SH-SY5Y (cell line): ENCODE measurements at regions not wholly inside any gene's neighbourhood (a gene's known extent, or its start where the extent isn't known, plus 50 kb on each side); places are given as distances from the start of the nearest gene placed in this dataset.

Experiments
- GATA2 ChIP-seq: IDR thresholded peaks from 2 replicates; pipeline ENCODE4 v1.6.1; 2011; ENCODE audit warnings: mild to moderate bottlenecking, low read depth, low read length
- GATA3 ChIP-seq: IDR thresholded peaks from 2 replicates; pipeline ENCODE4 v1.6.1; 2011; ENCODE audit warnings: low read depth, mild to moderate bottlenecking, low read length, moderate library complexity

- TF ChIP-seq GATA3 (no peak), GATA2 (no peak)
These were observed 335.5 kb upstream of the CBLB start for GRCh38 chr3:106204160-106204868.
